Upper lobe of left lung (tissue), 6 donors: ENCODE measurements at regions not wholly inside any gene's neighbourhood (a gene's known extent, or its start where the extent isn't known, plus 50 kb on each side); places are given as distances from the start of the nearest gene placed in this dataset.

Source experiments
- ATAC-seq, 2 donors: fragments of 200-7000 bp; cut with Tn5 transposase; one replicate each; pipeline ENCODE4 v1.9.1; 2022; ENCODE audit warnings: mild to moderate bottlenecking in 2 of 2, moderate library complexity in 2 of 2; ENCODE audit not compliant: low FRiP score in 2 of 2
- DNase-seq, 2 donors: peaks; one replicate each; pipeline ENCODE4 v3.0.0-alpha.2; 2019 to 2020
- H3K27ac ChIP-seq, 4 donors: fragments of 200-600 bp; sonication (generic); one replicate each; pipeline ENCODE4 v1.5.1; 2016 to 2019
- H3K27me3 ChIP-seq, 4 donors: fragments of 200-600 bp; sonication (generic); one replicate each; pipeline ENCODE4 v1.5.1; 2017 to 2019
- H3K36me3 ChIP-seq, 4 donors: fragments of 200-600 bp; sonication (generic); one replicate each; pipeline ENCODE4 v1.5.1; 2016 to 2019
- H3K4me1 ChIP-seq, 4 donors: fragments of 200-600 bp; sonication (generic); one replicate each; pipeline ENCODE4 v1.5.1; 2018 to 2019
- H3K4me3 ChIP-seq, 4 donors: fragments of 200-600 bp; sonication (generic); one replicate each; pipeline ENCODE4 v1.5.1; 2017 to 2019; ENCODE audit warnings: mild to moderate bottlenecking in 2 of 4, moderate library complexity in 1 of 4
- H3K9me3 ChIP-seq, 4 donors: fragments of 200-600 bp; sonication (generic); one replicate each; pipeline ENCODE4 v1.5.1; 2018 to 2019
- CTCF ChIP-seq, 6 experiments: fragments of 450-650 bp in 4 of 6; fragments of 200-600 bp in 2 of 6; sonication (generic) in 2 of 6; IDR thresholded peaks; one replicate each; pipeline ENCODE4 v1.5.1; 2016 to 2019; ENCODE audit warnings: antibody characterized with exemption in 6 of 6
- EP300 ChIP-seq, 4 donors: sonication (generic); formaldehyde crosslinking; IDR thresholded peaks; one replicate each; pipeline ENCODE4 v1.5.1; 2017; ENCODE audit warnings: antibody characterized with exemption in 4 of 4, control low read depth in 2 of 4
- POLR2A ChIP-seq, 4 donors: fragments of 450-650 bp; IDR thresholded peaks; one replicate each; pipeline ENCODE4 v1.5.1; 2016 to 2017; ENCODE audit warnings: antibody characterized with exemption in 4 of 4, mild to moderate bottlenecking in 2 of 4
- POLR2AphosphoS5 ChIP-seq, 2 donors: sonication (generic); formaldehyde crosslinking; IDR thresholded peaks; one replicate each; pipeline ENCODE4 v1.5.1; 2017; ENCODE audit warnings: antibody characterized with exemption in 2 of 2
- WGBS, 2 donors: methylation state at CpG; one replicate each; pipeline ENCODE4 v1.1.5; 2017 to 2018; 5-methylcytosine and 5-hydroxymethylcytosine counted together
- donor health status: DM: no; HTN: no; CAD: no; lungs with moderate emphysema.
- donor health status: DM: no; HTN: yes; CAD: no; lungs with severe emphysema.

GRCh38 chr5:52710310-52710971 is 77.3 kb upstream of the ITGA1 start:
- H3K9me3 ChIP-seq = no peaks in the 10 kb centered on the region
- peaks cover 0 to 22% (median 13%) of the 10 kb centered on the region in 4 donors for H3K4me1 ChIP-seq
- peak overlapping the region in 2 of 4 donors; percentile 13 to 36 for H3K27ac ChIP-seq
- DNase-seq = no peak
- ATAC-seq = no peak
- H3K4me3 ChIP-seq = no peak overlapping the region
- TF ChIP-seq EP300 (IDR thresholded peaks at IDR 0.05) (no peak), POLR2A (IDR thresholded peaks at IDR 0.05) (no peak), CTCF (IDR thresholded peaks at IDR 0.05) (no peak), POLR2AphosphoS5 (IDR thresholded peaks at IDR 0.05) (no peak)
- no peaks in the 10 kb centered on the region for H3K36me3 ChIP-seq
- H3K27me3 ChIP-seq = no peaks in the 10 kb centered on the region
- 46 to 60% methylated on average over 2 of the region's 2 CpGs for WGBS, 2 donors

GRCh38 chr5:52710972-52711596 is 76.6 kb upstream of the ITGA1 start:
- DNase-seq (no peak), ATAC-seq (no peak)
- H3K4me1 ChIP-seq = peaks cover 0 to 18% (median 10%) of the 10 kb centered on the region in 4 donors
- H3K27ac ChIP-seq = no peak overlapping the region
- WGBS, 2 donors = 85 to 87% methylated on average over 2 of the region's 2 CpGs
- no peaks in the 10 kb centered on the region for H3K9me3 ChIP-seq
- TF ChIP-seq POLR2AphosphoS5 (IDR thresholded peaks at IDR 0.05) = no peak
- TF ChIP-seq EP300 (IDR thresholded peaks at IDR 0.05) = no peak
- TF ChIP-seq POLR2A (IDR thresholded peaks at IDR 0.05) = no peak
- TF ChIP-seq CTCF (IDR thresholded peaks at IDR 0.05) = no peak
- no peaks in the 10 kb centered on the region for H3K27me3 ChIP-seq
- no peak overlapping the region for H3K4me3 ChIP-seq
- no peaks in the 10 kb centered on the region for H3K36me3 ChIP-seq

- H3K9me3 ChIP-seq = no peaks in the 10 kb centered on the region
- H3K36me3 ChIP-seq = no peaks in the 10 kb centered on the region
- H3K4me1 ChIP-seq = peaks cover 0 to 18% (median 9%) of the 10 kb centered on the region in 4 donors
- no peak overlapping the region for H3K27ac ChIP-seq
- DNase-seq (no peak), ATAC-seq (no peak)
- H3K27me3 ChIP-seq = no peaks in the 10 kb centered on the region
- TF ChIP-seq EP300 (IDR thresholded peaks at IDR 0.05) = no peak
- no peak for TF ChIP-seq POLR2A (IDR thresholded peaks at IDR 0.05)
- no peak for TF ChIP-seq CTCF (IDR thresholded peaks at IDR 0.05)
- TF ChIP-seq POLR2AphosphoS5 (IDR thresholded peaks at IDR 0.05) = no peak
- no peak overlapping the region for H3K4me3 ChIP-seq
- 67 to 68% methylated on average over 2 of the region's 2 CpGs for WGBS, 2 donors
Observed at GRCh38 chr5:52712354-52712753, 75.4 kb upstream of the ITGA1 start.

- ATAC-seq = peak; percentile 48 to 85
- H3K27ac ChIP-seq = peak overlapping the region in 3 of 4 donors; percentile 5 to 74 (median 70)
Observed at GRCh38 chr5:52725065-52725746, 62.5 kb upstream of the ITGA1 start.

More at GRCh38 chr5:52725065-52725746, 62.5 kb upstream of the ITGA1 start:
- no peaks in the 10 kb centered on the region for H3K9me3 ChIP-seq
- H3K4me1 ChIP-seq = peaks cover 24 to 36% (median 32%) of the 10 kb centered on the region in 4 donors
- H3K4me3 ChIP-seq = no peak overlapping the region
- WGBS, 2 donors = 23% methylated on average over 6 of the region's 6 CpGs
- no peak for TF ChIP-seq POLR2A (IDR thresholded peaks at IDR 0.05)
- peak in 1 of 4 donors; percentile 12 for TF ChIP-seq EP300 (IDR thresholded peaks at IDR 0.05)
- no peak for TF ChIP-seq CTCF (IDR thresholded peaks at IDR 0.05)
- peak; percentile 23 to 50 for TF ChIP-seq POLR2AphosphoS5 (IDR thresholded peaks at IDR 0.05)
- no peaks in the 10 kb centered on the region for H3K27me3 ChIP-seq
- no peaks in the 10 kb centered on the region for H3K36me3 ChIP-seq
- DNase-seq = peak in 1 of 2 donors; percentile 61
